Lower leg skin (tissue), 3 donors: ENCODE measurements at regions not wholly inside any gene's neighbourhood (a gene's known extent, or its start where the extent isn't known, plus 50 kb on each side); places are given as distances from the start of the nearest gene placed in this dataset.

Experiments
- CTCF ChIP-seq, 3 donors: fragments of 450-650 bp; IDR thresholded peaks; one replicate each; pipeline ENCODE4 v1.5.1; 2016; ENCODE audit warnings: antibody characterized with exemption in 3 of 3, mild to moderate bottlenecking in 3 of 3, moderate library complexity in 2 of 3
- POLR2A ChIP-seq, 2 donors: fragments of 450-650 bp; IDR thresholded peaks; one replicate each; pipeline ENCODE4 v1.6.1; 2016 to 2017; ENCODE audit warnings: antibody characterized with exemption in 2 of 2, mild to moderate bottlenecking in 1 of 2, moderate library complexity in 1 of 2

- TF ChIP-seq CTCF (IDR thresholded peaks at IDR 0.05) (no peak), POLR2A (IDR thresholded peaks at IDR 0.05) (no peak)
Observed at GRCh38 chr16:87231911-87232310, 85.3 kb downstream of the C16orf95 start.
